Stomach (tissue), 4 donors: ENCODE measurements at regions not wholly inside any gene's neighbourhood (a gene's known extent, or its start where the extent isn't known, plus 50 kb on each side); places are given as distances from the start of the nearest gene placed in this dataset.

Experiments
- CTCF ChIP-seq, 7 experiments: fragments of 450-650 bp in 4 of 7; fragments of 200-600 bp in 3 of 7; sonication (generic) in 3 of 7; IDR thresholded peaks; one replicate each; pipeline ENCODE4 v1.5.1; 2016 to 2019; ENCODE audit warnings: antibody characterized with exemption in 7 of 7, control low read depth in 2 of 7, mild to moderate bottlenecking in 1 of 7
- POLR2A ChIP-seq, 4 donors: fragments of 450-650 bp; IDR thresholded peaks; one replicate each; pipeline ENCODE4 v1.6.1; 2016; ENCODE audit warnings: antibody characterized with exemption in 4 of 4, control low read depth in 2 of 4, mild to moderate bottlenecking in 1 of 4, moderate library complexity in 1 of 4

- TF ChIP-seq CTCF (IDR thresholded peaks at IDR 0.05) (no peak), POLR2A (IDR thresholded peaks at IDR 0.05) (no peak)
Observed at GRCh38 chr3:55169161-55169560, 241.3 kb upstream of the LRTM1 start.
